ENCODE measurements at regions not wholly inside any gene's neighbourhood (a gene's known extent, or its start where the extent isn't known, plus 50 kb on each side); places are given as distances from the start of the nearest gene placed in this dataset.

GRCh38 chr1:229951856-229952534 is 115.0 kb upstream of the GALNT2 start:
- no peaks in the 10 kb centered on the region for H3K27me3 ChIP-seq (ENCODE audit: insufficient read depth, low read length)
- H3K9me3 ChIP-seq (ENCODE audit: control insufficient read depth in 1 of 2, low read length in 2 of 2) = no peaks in the 10 kb centered on the region
- POLR2A ChIA-PET (ENCODE audit: partially characterized antibody) = no interaction called here
- H3K27me3 Mint-ChIP-seq = peaks cover 2 to 8% of the 10 kb centered on the region in 2 donors
- H3K36me3 ChIP-seq (ENCODE audit: insufficient read depth, low read length) = no peaks in the 10 kb centered on the region
- H3K4me1 ChIP-seq (ENCODE audit: insufficient read depth, low read length) = no peaks in the 10 kb centered on the region
- no peaks in the 10 kb centered on the region for H3K36me3 Mint-ChIP-seq
- intact Hi-C loops (cut with micrococcal nuclease) = loop anchor here (5.0 kb wide), 1 partner anchor 50 kb away; no protein-coding TSS in a partner anchor
- H3K4me3 Mint-ChIP-seq = no peak overlapping the region
- DNase-seq = no peak
- H3K27ac Mint-ChIP-seq = no peak overlapping the region
- H3K27ac ChIP-seq (ENCODE audit: low read depth, low read length) = no peak overlapping the region
- no peak overlapping the region for H3K4me3 ChIP-seq (ENCODE audit: low read length in 2 of 2)
- CTCF ChIA-PET (ENCODE audit: partially characterized antibody) = no interaction called here
- peaks cover 0 to 13% (median 8%) of the 10 kb centered on the region in 4 donors for H3K4me1 Mint-ChIP-seq
- no peaks in the 10 kb centered on the region for H3K9me3 Mint-ChIP-seq

DNA sequence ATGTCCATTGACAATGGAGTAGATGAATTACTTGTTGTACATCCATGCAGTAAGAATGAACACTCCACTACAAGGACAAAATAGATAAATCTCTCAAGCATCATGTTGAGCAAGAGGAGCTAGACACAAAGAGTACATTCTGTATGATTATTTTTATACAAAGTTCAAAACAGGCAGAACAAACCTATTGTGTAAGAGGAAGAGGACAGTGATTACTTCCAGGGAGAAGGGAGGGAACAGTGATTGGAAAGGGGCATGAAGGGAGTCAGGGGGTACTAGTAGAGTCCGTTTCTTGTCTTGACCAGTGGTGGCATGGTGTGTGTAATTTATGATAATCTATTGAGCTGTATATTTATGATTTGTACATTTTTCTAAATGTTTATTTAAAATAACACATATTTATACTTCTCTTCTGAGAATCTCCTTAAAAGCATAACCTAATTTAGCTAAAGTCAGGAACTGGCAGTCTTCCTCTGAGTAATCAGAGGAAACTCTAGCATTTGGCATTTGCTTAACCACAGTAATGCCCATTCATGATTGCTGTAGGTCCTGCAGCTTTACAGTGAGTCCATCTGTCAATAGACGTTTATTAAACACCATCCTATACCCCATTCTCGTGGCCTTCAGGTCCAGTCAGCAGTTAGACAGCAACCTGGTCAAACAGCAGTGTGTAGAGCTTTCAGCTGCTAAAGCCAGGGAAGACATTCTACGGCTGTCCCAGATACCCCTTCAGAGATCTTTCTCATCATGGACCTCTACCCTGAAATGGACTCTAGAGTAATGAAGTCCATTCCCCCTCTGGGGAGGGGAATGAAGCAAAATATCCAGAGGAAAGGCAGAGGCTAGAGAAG is 114.1 kb upstream of the GALNT2 start:
- Histone ChIP-seq H3K27me3 (ENCODE audit: insufficient read depth, low read length) (no peaks in the 10 kb centered on the region), H3K4me1 (ENCODE audit: insufficient read depth, low read length) (no peaks in the 10 kb centered on the region), H3K9me3 (ENCODE audit: control insufficient read depth in 1 of 2, low read length in 2 of 2) (no peaks in the 10 kb centered on the region), H3K4me3 (ENCODE audit: low read length in 2 of 2) (no peak overlapping the region), H3K27ac (ENCODE audit: low read depth, low read length) (no peak overlapping the region), H3K36me3 (ENCODE audit: insufficient read depth, low read length) (no peaks in the 10 kb centered on the region)
- no peaks in the 10 kb centered on the region for H3K36me3 Mint-ChIP-seq
- DNase-seq = no peak
- H3K4me3 Mint-ChIP-seq = peak overlapping the region in 3 of 8 donors; percentile 12 to 34 (median 19)
- peaks cover 0 to 3% (median 0%) of the 10 kb centered on the region in 8 donors for H3K9me3 Mint-ChIP-seq
- H3K27ac Mint-ChIP-seq = peak overlapping the region in 1 of 7 donors; percentile 72
- ChIA-PET CTCF (ENCODE audit: partially characterized antibody) (no interaction called here), POLR2A (ENCODE audit: partially characterized antibody) (no interaction called here)
- peaks cover 0 to 13% (median 8%) of the 10 kb centered on the region in 4 donors for H3K4me1 Mint-ChIP-seq
- intact Hi-C loops (cut with micrococcal nuclease) = loop anchor here (5.0 kb wide), 1 partner anchor 51 kb away; no protein-coding TSS in a partner anchor
- peaks cover 5 to 8% of the 10 kb centered on the region in 2 donors for H3K27me3 Mint-ChIP-seq

- H3K36me3 Mint-ChIP-seq = no peaks in the 10 kb centered on the region
- peaks cover 0 to 13% (median 8%) of the 10 kb centered on the region in 4 donors for H3K4me1 Mint-ChIP-seq
- Histone ChIP-seq H3K4me1 (ENCODE audit: insufficient read depth, low read length) (no peaks in the 10 kb centered on the region), H3K9me3 (ENCODE audit: control insufficient read depth in 1 of 2, low read length in 2 of 2) (no peaks in the 10 kb centered on the region), H3K27ac (ENCODE audit: low read depth, low read length) (no peak overlapping the region), H3K4me3 (ENCODE audit: low read length in 2 of 2) (no peak overlapping the region), H3K27me3 (ENCODE audit: insufficient read depth, low read length) (no peaks in the 10 kb centered on the region), H3K36me3 (ENCODE audit: insufficient read depth, low read length) (no peaks in the 10 kb centered on the region)
- H3K9me3 Mint-ChIP-seq = peaks cover 0 to 3% (median 0%) of the 10 kb centered on the region in 8 donors
- intact Hi-C loops (cut with micrococcal nuclease) = loop anchor here (5.0 kb wide), 1 partner anchor 52 kb away; no protein-coding TSS in a partner anchor
- peaks cover 5 to 7% of the 10 kb centered on the region in 2 donors for H3K27me3 Mint-ChIP-seq
- DNase-seq = peak in 4 of 5 donors; percentile 4 to 30 (median 16)
- ChIA-PET POLR2A (ENCODE audit: partially characterized antibody) (no interaction called here), CTCF (ENCODE audit: partially characterized antibody) (no interaction called here)
- H3K4me3 Mint-ChIP-seq = peak overlapping the region in 7 of 8 donors; percentile 14 to 69 (median 46)
- peak overlapping the region in 3 of 7 donors; percentile 5 to 55 (median 42) for H3K27ac Mint-ChIP-seq
These were observed 113.2 kb upstream of the GALNT2 start for GRCh38 chr1:229953736-229954326.

- H3K4me3 ChIP-seq (ENCODE audit: low read length in 2 of 2) = no peak overlapping the region
- no peak overlapping the region for H3K27ac ChIP-seq (ENCODE audit: low read depth, low read length)
These were observed 102.8 kb upstream of the GALNT2 start for GRCh38 chr1:229964281-229964680.

DNA sequence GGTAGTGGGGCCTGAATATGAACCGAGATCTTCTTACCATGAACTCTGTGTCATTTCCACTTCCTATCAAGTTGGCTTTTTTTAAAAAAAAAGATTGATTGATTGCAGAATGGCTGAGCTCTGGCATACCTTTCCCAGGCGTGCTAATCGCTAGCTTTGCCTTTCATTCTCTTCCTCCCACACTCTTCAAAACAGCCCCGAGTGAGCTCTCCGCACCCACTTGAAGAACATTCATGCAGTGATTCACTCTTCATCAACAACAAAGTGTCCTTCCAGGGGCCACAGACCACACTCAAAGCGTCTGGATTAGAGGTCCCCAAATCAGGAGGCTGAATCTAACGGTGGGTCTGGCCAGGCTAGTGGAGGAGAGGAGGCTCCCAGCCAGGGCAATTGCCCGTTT is 96.3 kb upstream of the GALNT2 start:
- H3K9me3 Mint-ChIP-seq = peaks cover 0 to 11% (median 8%) of the 10 kb centered on the region in 8 donors
- Histone ChIP-seq H3K36me3 (ENCODE audit: insufficient read depth, low read length) (no peaks in the 10 kb centered on the region), H3K4me1 (ENCODE audit: insufficient read depth, low read length) (no peaks in the 10 kb centered on the region), H3K4me3 (ENCODE audit: low read length in 2 of 2) (no peak overlapping the region), H3K27ac (ENCODE audit: low read depth, low read length) (no peak overlapping the region), H3K9me3 (ENCODE audit: control insufficient read depth in 1 of 2, low read length in 2 of 2) (no peaks in the 10 kb centered on the region), H3K27me3 (ENCODE audit: insufficient read depth, low read length) (no peaks in the 10 kb centered on the region)
- no peak overlapping the region for H3K27ac Mint-ChIP-seq
- intact Hi-C loops (cut with micrococcal nuclease) = no loop called here
- POLR2A ChIA-PET (ENCODE audit: partially characterized antibody) = no interaction called here
- peaks cover 0 to 2% (median 0%) of the 10 kb centered on the region in 4 donors for H3K4me1 Mint-ChIP-seq
- no peak overlapping the region for H3K4me3 Mint-ChIP-seq
- no peaks in the 10 kb centered on the region for H3K36me3 Mint-ChIP-seq
- DNase-seq = no peak
- H3K27me3 Mint-ChIP-seq = peaks cover 14 to 19% of the 10 kb centered on the region in 2 donors
- CTCF ChIA-PET (ENCODE audit: partially characterized antibody) = no interaction called here

More at GRCh38 chr1:229964281-229964680, 102.8 kb upstream of the GALNT2 start:
- Mint-ChIP-seq H3K4me3 (no peak overlapping the region), H3K9me3 (peaks cover 0 to 3% (median 0%) of the 10 kb centered on the region in 8 donors), H3K27ac (no peak overlapping the region), H3K36me3 (no peaks in the 10 kb centered on the region), H3K4me1 (no peaks in the 10 kb centered on the region), H3K27me3 (peaks cover 16 to 23% of the 10 kb centered on the region in 2 donors)
- Histone ChIP-seq H3K36me3 (ENCODE audit: insufficient read depth, low read length) (no peaks in the 10 kb centered on the region), H3K9me3 (ENCODE audit: control insufficient read depth in 1 of 2, low read length in 2 of 2) (no peaks in the 10 kb centered on the region), H3K27me3 (ENCODE audit: insufficient read depth, low read length) (no peaks in the 10 kb centered on the region), H3K4me1 (ENCODE audit: insufficient read depth, low read length) (no peaks in the 10 kb centered on the region)
- intact Hi-C loops (cut with micrococcal nuclease) = no loop called here
- ChIA-PET CTCF (ENCODE audit: partially characterized antibody) (no interaction called here), POLR2A (ENCODE audit: partially characterized antibody) (no interaction called here)
- DNase-seq = no peak

DNA sequence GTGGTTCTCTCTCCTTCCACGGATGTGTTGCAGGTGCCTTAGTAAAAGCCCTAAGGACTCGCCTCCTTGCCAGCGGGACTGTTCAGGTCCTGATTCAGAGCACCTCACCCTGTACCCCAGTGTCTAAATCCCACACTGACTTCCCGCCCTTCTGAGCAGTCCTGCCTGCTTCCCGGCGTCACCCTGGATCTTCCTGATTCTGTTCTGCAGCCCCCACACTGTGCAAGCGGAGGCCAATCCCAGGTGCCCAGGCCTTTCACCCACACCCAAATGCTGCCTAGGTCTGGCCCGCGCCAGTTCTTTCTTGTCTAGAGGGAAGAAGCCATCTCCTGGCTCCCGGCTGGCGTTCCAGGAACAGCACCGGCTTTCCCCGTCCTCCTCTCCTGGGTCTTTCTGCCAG is 95.9 kb upstream of the GALNT2 start:
- Histone ChIP-seq H3K4me3 (ENCODE audit: low read length in 2 of 2) (no peak overlapping the region), H3K27ac (ENCODE audit: low read depth, low read length) (no peak overlapping the region), H3K36me3 (ENCODE audit: insufficient read depth, low read length) (no peaks in the 10 kb centered on the region), H3K9me3 (ENCODE audit: control insufficient read depth in 1 of 2, low read length in 2 of 2) (no peaks in the 10 kb centered on the region), H3K4me1 (ENCODE audit: insufficient read depth, low read length) (no peaks in the 10 kb centered on the region), H3K27me3 (ENCODE audit: insufficient read depth, low read length) (no peaks in the 10 kb centered on the region)
- Mint-ChIP-seq H3K9me3 (peaks cover 0 to 13% (median 9%) of the 10 kb centered on the region in 8 donors), H3K27me3 (peaks cover 14 to 16% of the 10 kb centered on the region in 2 donors), H3K4me1 (peaks cover 0 to 2% (median 0%) of the 10 kb centered on the region in 4 donors), H3K27ac (no peak overlapping the region), H3K36me3 (peaks cover 0 to 1% of the 10 kb centered on the region in 2 donors), H3K4me3 (no peak overlapping the region)
- CTCF ChIA-PET (ENCODE audit: partially characterized antibody) = no interaction called here
- POLR2A ChIA-PET (ENCODE audit: partially characterized antibody) = no interaction called here
- intact Hi-C loops (cut with micrococcal nuclease) = no loop called here
- no peak for DNase-seq

Measured in CD4-positive, alpha-beta memory T cell (primary cell).